ENCODE measurements at regions not wholly inside any gene's neighbourhood (a gene's known extent, or its start where the extent isn't known, plus 50 kb on each side); places are given as distances from the start of the nearest gene placed in this dataset.

DNA sequence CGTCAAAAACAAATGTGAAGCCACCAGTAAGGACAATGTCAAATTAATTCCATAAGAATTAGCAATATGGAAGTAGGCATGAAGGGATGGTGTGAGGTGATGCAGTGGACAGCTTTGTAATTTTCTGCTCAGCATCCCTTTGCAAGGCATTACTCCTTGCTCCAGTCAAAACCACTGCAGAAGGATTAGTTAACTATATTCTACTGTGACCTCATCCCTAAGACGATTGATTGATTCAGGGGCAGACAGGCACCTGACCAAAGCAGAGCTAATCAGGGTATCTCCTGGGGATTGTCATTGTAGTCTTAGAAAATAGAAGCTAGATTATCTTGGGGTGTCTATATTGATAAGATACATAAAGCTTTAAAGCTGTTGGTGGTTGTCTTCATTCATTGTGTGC is 98.7 kb downstream of the NMUR2 start:
- Histone ChIP-seq H3K27me3 (no peaks in the 10 kb centered on the region), H3K9me3 (no peaks in the 10 kb centered on the region), H3K36me3 (no peaks in the 10 kb centered on the region), H3K4me3 (no peak overlapping the region), H3K27ac (no peak overlapping the region), H3K4me1 (no peaks in the 10 kb centered on the region)
- in situ Hi-C loops (cut with MboI; ENCODE audit: low sequenced_read_pairs in 4 of 4) (no loop called here), intact Hi-C loops (cut with DNase I; ENCODE audit: low total_unique reads) (no loop called here)
- TF ChIP-seq, protein P1, sequence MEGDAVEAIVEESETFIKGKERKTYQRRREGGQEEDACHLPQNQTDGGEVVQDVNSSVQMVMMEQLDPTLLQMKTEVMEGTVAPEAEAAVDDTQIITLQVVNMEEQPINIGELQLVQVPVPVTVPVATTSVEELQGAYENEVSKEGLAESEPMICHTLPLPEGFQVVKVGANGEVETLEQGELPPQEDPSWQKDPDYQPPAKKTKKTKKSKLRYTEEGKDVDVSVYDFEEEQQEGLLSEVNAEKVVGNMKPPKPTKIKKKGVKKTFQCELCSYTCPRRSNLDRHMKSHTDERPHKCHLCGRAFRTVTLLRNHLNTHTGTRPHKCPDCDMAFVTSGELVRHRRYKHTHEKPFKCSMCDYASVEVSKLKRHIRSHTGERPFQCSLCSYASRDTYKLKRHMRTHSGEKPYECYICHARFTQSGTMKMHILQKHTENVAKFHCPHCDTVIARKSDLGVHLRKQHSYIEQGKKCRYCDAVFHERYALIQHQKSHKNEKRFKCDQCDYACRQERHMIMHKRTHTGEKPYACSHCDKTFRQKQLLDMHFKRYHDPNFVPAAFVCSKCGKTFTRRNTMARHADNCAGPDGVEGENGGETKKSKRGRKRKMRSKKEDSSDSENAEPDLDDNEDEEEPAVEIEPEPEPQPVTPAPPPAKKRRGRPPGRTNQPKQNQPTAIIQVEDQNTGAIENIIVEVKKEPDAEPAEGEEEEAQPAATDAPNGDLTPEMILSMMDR (IDR thresholded peaks at IDR 0.05 in 4 of 5, conservative IDR thresholded peaks at IDR 0.05 in 1 of 5), result no peak
- TF ChIP-seq POLR2A (IDR thresholded peaks at IDR 0.05), result no peak
- no peak for DNase-seq
- no peak for ATAC-seq

DNA sequence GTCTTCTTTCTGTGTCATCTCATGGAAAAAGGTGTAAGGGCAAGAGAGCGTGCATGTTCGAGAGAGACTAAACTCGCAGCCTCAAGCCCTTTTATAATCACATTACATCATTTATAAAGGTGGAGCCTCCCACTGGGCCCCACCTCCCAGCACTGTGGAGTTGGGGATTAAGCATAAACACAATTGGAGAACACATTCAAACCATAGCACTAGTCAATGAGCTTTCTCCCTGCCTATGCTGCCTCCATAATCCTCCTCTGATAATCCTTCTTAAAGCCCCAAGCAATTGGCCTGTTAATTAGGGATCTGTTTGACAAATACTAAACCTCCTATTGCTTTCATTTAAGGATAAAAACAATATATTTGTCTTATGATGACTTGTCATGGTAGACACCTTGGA is 99.6 kb downstream of the NMUR2 start:
- DNase-seq, result no peak
- intact Hi-C loops (cut with DNase I; ENCODE audit: low total_unique reads), result no loop called here

DNA sequence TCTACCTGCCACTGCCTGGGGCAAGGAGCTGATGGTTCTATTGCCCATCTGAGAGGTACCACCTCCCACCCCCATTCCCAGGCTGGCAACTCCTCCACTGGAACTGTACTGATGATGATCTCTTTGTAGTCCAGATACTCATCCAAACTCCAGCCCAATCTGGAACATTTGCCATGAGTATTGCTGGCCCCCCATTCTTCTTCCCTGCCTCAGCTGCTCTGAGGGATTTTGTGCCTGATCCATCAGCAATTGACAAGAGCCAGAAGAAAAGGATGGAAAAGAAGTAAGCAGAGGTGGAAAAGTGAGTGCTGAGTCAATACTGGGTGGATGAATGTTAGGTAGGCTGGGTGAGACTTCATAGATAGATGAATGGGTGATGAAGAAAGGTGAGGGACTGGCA is 101.2 kb downstream of the NMUR2 start:
- ATAC-seq (no peak), DNase-seq (no peak)
- Histone ChIP-seq H3K4me3 (no peak overlapping the region), H3K4me1 (no peaks in the 10 kb centered on the region), H3K27me3 (no peaks in the 10 kb centered on the region), H3K9me3 (no peaks in the 10 kb centered on the region), H3K27ac (no peak overlapping the region), H3K36me3 (no peaks in the 10 kb centered on the region)
- TF ChIP-seq POLR2A (IDR thresholded peaks at IDR 0.05), result no peak
- TF ChIP-seq, protein P1 (IDR thresholded peaks at IDR 0.05 in 4 of 5, conservative IDR thresholded peaks at IDR 0.05 in 1 of 5), result no peak
- intact Hi-C loops (cut with DNase I; ENCODE audit: low total_unique reads), result no loop called here
- in situ Hi-C loops (cut with MboI; ENCODE audit: low sequenced_read_pairs in 4 of 4), result no loop called here

More for the DNA sequence above, 99.6 kb downstream of the NMUR2 start:
- TF ChIP-seq, protein P1 (IDR thresholded peaks at IDR 0.05 in 4 of 5, conservative IDR thresholded peaks at IDR 0.05 in 1 of 5), result no peak
- TF ChIP-seq POLR2A (IDR thresholded peaks at IDR 0.05), result no peak
- Histone ChIP-seq H3K4me3 (no peak overlapping the region), H3K4me1 (no peaks in the 10 kb centered on the region), H3K27me3 (no peaks in the 10 kb centered on the region), H3K27ac (no peak overlapping the region), H3K36me3 (no peaks in the 10 kb centered on the region), H3K9me3 (no peaks in the 10 kb centered on the region)
- in situ Hi-C loops (cut with MboI; ENCODE audit: low sequenced_read_pairs in 4 of 4), result no loop called here
- no peak for ATAC-seq

DNA sequence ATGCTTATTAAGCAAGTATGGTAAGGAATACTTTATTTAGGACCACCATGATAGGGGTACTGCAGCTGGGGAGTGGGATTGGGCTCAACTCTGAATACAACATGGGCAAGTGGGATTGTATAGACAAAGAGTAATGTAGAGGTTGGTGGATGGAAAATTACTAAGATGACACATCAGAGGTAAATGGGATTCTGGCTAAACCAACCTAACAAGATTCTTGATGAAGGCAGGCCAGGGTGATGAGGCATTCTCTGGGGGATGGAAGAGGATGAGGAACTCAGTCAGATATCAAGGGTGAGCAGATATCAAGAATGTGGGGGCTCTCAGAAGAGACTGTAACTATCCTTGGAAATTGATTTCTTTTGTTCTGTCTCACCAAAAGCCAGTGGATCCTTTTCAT is 107.2 kb downstream of the NMUR2 start:
- no peak for DNase-seq
- Histone ChIP-seq H3K9me3 (no peaks in the 10 kb centered on the region), H3K4me1 (no peaks in the 10 kb centered on the region), H3K36me3 (no peaks in the 10 kb centered on the region), H3K27ac (no peak overlapping the region), H3K4me3 (no peak overlapping the region), H3K27me3 (no peaks in the 10 kb centered on the region)
- in situ Hi-C loops (cut with MboI; ENCODE audit: low sequenced_read_pairs in 4 of 4), result no loop called here
- no peak for TF ChIP-seq POLR2A (IDR thresholded peaks at IDR 0.05)
- TF ChIP-seq, protein P1 (IDR thresholded peaks at IDR 0.05 in 4 of 5, conservative IDR thresholded peaks at IDR 0.05 in 1 of 5), result no peak
- ATAC-seq, result no peak
- intact Hi-C loops (cut with DNase I; ENCODE audit: low total_unique reads), result no loop called here

DNA sequence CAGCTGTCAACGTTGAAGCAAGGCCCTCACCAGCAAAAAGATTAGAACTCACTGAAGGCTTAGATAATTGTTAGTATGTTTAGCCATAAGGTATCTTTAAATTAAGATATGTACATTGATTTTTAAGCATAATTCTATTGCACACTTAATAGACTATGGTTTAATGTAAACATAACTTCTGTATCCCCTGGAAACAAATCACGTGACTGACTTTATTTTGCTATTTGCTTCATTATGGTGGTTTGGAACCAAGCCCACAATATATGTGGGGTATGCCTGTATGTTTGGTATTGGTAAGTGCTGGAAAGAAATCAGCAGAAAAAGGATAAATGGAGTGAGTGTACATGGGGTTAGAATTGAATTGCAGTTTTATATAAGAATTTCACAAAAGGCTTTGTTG is 111.9 kb downstream of the NMUR2 start:
- Histone ChIP-seq H3K27me3 (no peaks in the 10 kb centered on the region), H3K9me3 (no peaks in the 10 kb centered on the region), H3K4me1 (peaks cover 4 to 6% of the 10 kb centered on the region in 2 donors), H3K4me3 (no peak overlapping the region), H3K27ac (no peak overlapping the region), H3K36me3 (no peaks in the 10 kb centered on the region)
- intact Hi-C loops (cut with DNase I; ENCODE audit: low total_unique reads) (no loop called here), in situ Hi-C loops (cut with MboI; ENCODE audit: low sequenced_read_pairs in 4 of 4) (no loop called here)
- no peak for ATAC-seq
- no peak for DNase-seq
- TF ChIP-seq POLR2A (IDR thresholded peaks at IDR 0.05), result no peak
- TF ChIP-seq, protein P1 (IDR thresholded peaks at IDR 0.05 in 4 of 5, conservative IDR thresholded peaks at IDR 0.05 in 1 of 5), result no peak
